ENCODE measurements at regions not wholly inside any gene's neighbourhood (a gene's known extent, or its start where the extent isn't known, plus 50 kb on each side); places are given as distances from the start of the nearest gene placed in this dataset.

- Histone ChIP-seq H3K27me3 (no peaks in the 10 kb centered on the region), H3K4me1 (ENCODE audit: insufficient read depth) (no peaks in the 10 kb centered on the region), H3K36me3 (no peaks in the 10 kb centered on the region), H3K9me3 (no peaks in the 10 kb centered on the region), H3K27ac (no peak overlapping the region), H3K4me3 (no peak overlapping the region)
- 93 to 96% (median 93%) methylated on average over 7 of the region's 7 CpGs for WGBS, 3 donors
- DNase-seq, result no peak
- TF ChIP-seq CTCF (IDR thresholded peaks at IDR 0.05) (no peak), EP300 (IDR thresholded peaks at IDR 0.05) (no peak), POLR2A (IDR thresholded peaks at IDR 0.05) (no peak)
- intact Hi-C loops (cut with DNase I), result no loop called here
Measured at GRCh38 chr5:57725658-57726504, 243.3 kb upstream of the ACTBL2 start.

DNA sequence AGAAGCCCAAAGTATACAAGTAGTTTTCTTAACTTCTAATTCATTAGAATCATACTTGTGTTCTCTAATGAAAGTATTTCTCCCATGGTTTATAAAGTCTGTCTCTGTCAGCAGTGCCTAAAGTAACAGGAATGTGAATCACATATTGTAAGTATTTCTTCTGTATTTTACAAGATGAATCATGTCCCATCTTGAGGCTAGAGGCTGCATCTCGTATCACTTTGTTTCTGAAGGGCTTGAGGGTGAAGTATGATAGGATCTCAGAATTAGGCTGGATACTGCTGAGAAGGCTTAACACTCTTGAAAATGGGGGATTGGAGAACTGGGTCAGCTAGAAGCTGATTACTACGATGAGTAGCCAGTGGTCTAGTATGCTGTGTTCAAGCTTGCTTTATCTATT lies 242.2 kb upstream of the ACTBL2 start:
- no peaks in the 10 kb centered on the region for H3K27me3 ChIP-seq
- 84 to 89% (median 86%) methylated on average over 2 of the region's 2 CpGs for whole genome bisulfite sequencing, 3 donors
- no peak for TF ChIP-seq EP300 (IDR thresholded peaks at IDR 0.05)
- TF ChIP-seq POLR2A (IDR thresholded peaks at IDR 0.05), result no peak
- no peak for TF ChIP-seq CTCF (IDR thresholded peaks at IDR 0.05)
- no peaks in the 10 kb centered on the region for H3K4me1 ChIP-seq (ENCODE audit: insufficient read depth)
- no peak overlapping the region for H3K27ac ChIP-seq
- H3K36me3 ChIP-seq, result no peaks in the 10 kb centered on the region
- H3K9me3 ChIP-seq, result no peaks in the 10 kb centered on the region
- no peak for DNase-seq
- intact Hi-C loops (cut with DNase I), result no loop called here
- H3K4me3 ChIP-seq, result no peak overlapping the region

- H3K27me3 ChIP-seq, result no peaks in the 10 kb centered on the region
- H3K4me3 ChIP-seq, result no peak overlapping the region
- DNase-seq, result no peak
- TF ChIP-seq POLR2A (IDR thresholded peaks at IDR 0.05) (no peak), EP300 (IDR thresholded peaks at IDR 0.05) (no peak), CTCF (IDR thresholded peaks at IDR 0.05) (no peak)
- intact Hi-C loops (cut with DNase I), result no loop called here
- H3K9me3 ChIP-seq, result no peaks in the 10 kb centered on the region
- no peaks in the 10 kb centered on the region for H3K36me3 ChIP-seq
- WGBS, 3 donors, result 91 to 95% (median 93%) methylated on average over 4 of the region's 4 CpGs
- no peak overlapping the region for H3K27ac ChIP-seq
- H3K4me1 ChIP-seq (ENCODE audit: insufficient read depth), result no peaks in the 10 kb centered on the region
Measured at GRCh38 chr5:57721226-57721625, 238.6 kb upstream of the ACTBL2 start.

- Histone ChIP-seq H3K4me3 (no peak overlapping the region), H3K4me1 (ENCODE audit: insufficient read depth) (no peaks in the 10 kb centered on the region), H3K27me3 (no peaks in the 10 kb centered on the region), H3K36me3 (no peaks in the 10 kb centered on the region), H3K27ac (no peak overlapping the region), H3K9me3 (no peaks in the 10 kb centered on the region)
- 85 to 91% (median 88%) methylated on average over 4 of the region's 4 CpGs for WGBS, 3 donors
- TF ChIP-seq POLR2A (IDR thresholded peaks at IDR 0.05) (no peak), CTCF (IDR thresholded peaks at IDR 0.05) (no peak), EP300 (IDR thresholded peaks at IDR 0.05) (no peak)
- no peak for DNase-seq
- intact Hi-C loops (cut with DNase I), result no loop called here
Measured at GRCh38 chr5:57720656-57721055, 238.0 kb upstream of the ACTBL2 start.

All from ovary (tissue), 7 donors.